ENCODE measurements at regions not wholly inside any gene's neighbourhood (a gene's known extent, or its start where the extent isn't known, plus 50 kb on each side); places are given as distances from the start of the nearest gene placed in this dataset.

DNA sequence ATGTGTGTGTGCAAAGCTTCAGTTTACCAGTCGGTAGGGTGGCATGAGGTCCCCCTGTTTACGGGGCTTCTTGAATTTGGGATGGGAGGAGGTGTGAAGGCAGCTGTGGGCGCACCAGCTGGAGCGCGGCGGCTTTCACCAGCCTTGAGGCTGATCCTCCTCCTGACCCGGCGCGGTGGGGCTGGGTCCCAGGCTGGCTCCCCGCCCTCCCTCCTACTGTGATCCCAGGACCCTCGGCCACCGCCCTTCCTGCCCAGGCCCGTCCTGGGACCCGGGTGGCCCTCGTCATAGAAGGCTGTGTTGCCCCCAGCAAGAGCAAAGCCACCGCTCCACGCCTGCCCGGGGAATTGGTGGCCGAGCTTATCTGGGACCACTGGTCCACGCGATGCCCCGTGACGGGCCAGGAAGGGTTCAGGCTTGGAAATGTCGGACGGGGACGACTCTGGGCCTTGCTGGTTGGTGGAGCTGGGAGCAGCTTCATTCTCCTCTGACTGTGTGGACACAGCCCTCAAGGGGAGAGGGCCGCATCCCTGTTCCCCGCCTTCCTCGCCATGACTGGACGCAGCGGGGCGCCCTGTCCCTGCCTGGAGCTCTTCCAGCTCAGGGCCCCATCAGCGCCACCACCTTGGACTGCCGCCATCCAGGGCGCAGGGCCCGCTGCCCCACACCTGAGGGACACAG is 271.1 kb upstream of the IRX1 start:
- in situ Hi-C loops (cut with HindIII; ENCODE audit: low sequenced_read_pairs), result loop anchor here (5.0 kb wide), 1 partner anchor 48 kb away; no protein-coding TSS in a partner anchor

GRCh38 chr5:3323966-3324365 is 271.7 kb upstream of the IRX1 start:
- in situ Hi-C loops (cut with HindIII; ENCODE audit: low sequenced_read_pairs), result loop anchor here (5.0 kb wide), 1 partner anchor 48 kb away; no protein-coding TSS in a partner anchor

- in situ Hi-C loops (cut with HindIII; ENCODE audit: low sequenced_read_pairs), result loop anchor here (5.0 kb wide), 1 partner anchor 49 kb away; no protein-coding TSS in a partner anchor
Measured at GRCh38 chr5:3323144-3323543, 272.5 kb upstream of the IRX1 start.

GRCh38 chr5:3322642-3323041 is 273.0 kb upstream of the IRX1 start:
- in situ Hi-C loops (cut with HindIII; ENCODE audit: low sequenced_read_pairs), result loop anchor here (5.0 kb wide), 1 partner anchor 50 kb away; no protein-coding TSS in a partner anchor

DNA sequence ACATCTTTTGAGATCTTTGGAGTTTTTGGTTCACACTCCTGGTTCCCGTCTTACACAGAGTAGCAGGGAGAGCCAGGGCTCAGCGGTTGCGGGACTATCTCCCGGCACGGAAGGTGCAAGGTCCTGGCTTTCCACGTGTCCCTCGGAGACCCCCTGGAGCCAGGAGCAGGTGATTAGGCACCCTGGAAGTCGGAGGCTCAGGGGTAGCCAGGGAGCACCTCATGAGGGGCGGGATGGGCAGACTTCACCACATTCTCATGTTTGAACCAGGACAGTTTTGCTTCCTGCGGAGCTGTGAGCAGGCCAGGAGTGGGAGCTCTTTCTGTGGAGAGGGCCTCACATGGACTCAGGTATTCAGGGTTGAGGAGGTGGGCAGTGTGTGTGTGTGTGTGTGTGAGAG is 273.7 kb upstream of the IRX1 start:
- in situ Hi-C loops (cut with HindIII; ENCODE audit: low sequenced_read_pairs), result loop anchor here (5.0 kb wide), 1 partner anchor 50 kb away; no protein-coding TSS in a partner anchor

DNA sequence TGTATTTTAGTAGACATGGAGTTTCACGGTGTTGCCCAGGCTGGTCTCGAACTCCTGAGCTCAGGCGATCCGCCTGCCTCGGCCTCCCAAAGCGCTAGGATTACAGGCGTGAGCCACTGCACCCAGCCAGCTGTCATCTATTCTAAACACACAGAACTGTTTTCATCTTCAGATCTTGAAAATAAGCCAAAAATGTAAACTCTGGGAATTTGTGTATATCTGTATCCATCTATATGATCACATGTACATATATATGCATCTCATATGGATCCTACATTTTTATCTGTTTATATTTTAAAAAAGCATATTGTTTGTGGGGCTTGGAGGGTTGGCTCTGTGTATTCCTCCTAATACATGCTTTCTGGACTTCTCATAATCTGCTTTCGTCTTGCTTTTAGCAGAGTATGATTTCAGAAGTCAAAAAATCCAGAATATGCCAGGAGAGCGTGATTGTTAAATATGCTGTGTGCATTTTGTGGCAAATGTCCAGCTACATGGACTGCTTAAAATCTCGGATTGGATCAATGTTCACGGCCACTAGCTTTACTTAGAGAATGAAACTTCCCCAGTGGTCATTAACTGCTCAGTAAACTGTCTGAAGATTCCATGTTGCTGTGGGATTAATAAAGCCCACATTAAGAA is 274.4 kb upstream of the IRX1 start:
- in situ Hi-C loops (cut with HindIII; ENCODE audit: low sequenced_read_pairs), result loop anchor here (5.0 kb wide), 1 partner anchor 51 kb away; no protein-coding TSS in a partner anchor

- in situ Hi-C loops (cut with HindIII; ENCODE audit: low sequenced_read_pairs), result loop anchor here (5.0 kb wide), 1 partner anchor 52 kb away; no protein-coding TSS in a partner anchor
Measured at GRCh38 chr5:3320317-3320875, 275.2 kb upstream of the IRX1 start.

DNA sequence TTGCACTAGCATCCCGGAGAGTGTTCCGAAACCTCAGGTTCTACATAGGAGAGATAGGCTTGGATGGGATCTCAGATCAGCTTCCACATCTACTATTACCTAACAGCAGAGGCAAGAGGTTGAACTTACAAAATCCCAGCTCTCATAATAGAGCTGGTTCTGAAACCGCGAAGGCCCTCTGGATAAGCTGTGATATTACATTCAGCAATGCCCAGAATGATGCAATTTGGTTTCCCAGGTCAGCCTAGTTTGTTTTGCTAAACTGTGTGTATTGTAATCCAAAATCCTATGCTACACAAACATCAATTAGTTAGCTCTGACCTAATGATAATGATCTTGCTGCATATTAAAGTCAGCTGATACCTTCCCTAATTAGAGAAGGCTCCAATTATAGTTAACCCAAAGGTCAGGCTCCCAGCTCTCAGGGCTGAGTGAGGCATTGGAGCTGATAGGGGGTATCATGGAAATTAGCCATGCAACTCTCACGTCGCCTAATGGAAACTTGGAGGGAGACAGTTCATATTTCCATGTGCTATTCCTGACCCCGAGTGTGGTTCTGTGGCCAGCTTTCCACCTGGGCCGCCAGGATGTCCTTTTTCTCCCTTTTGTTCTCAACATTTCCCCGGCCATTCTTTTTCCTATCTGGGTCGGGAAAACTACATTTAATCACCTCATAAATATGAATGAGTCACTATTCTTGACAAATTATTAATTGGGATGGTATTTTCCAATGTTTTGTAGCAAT is 278.4 kb upstream of the IRX1 start:
- in situ Hi-C loops (cut with HindIII; ENCODE audit: low sequenced_read_pairs), result no loop called here

GRCh38 chr5:3313569-3313968 is 282.1 kb upstream of the IRX1 start:
- in situ Hi-C loops (cut with HindIII; ENCODE audit: low sequenced_read_pairs), result no loop called here

DNA sequence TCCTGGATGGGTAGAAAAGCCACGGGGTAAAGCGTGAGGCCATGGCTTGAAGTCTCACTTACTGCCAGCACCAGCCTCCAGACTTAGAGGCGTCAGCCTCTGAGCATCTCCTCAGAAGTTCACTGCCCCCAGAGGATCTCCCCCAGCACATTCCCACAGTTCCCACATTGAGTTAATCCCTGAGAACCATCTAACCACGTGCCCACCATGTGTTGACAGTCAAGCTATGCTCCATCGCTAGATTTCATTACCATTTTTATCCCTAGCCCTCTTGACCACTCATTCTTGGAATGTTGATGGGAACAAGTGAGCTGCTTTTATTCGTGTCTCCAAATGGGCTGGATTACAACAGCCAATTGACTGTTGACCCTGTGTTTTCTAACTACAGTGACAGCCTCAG is 283.3 kb upstream of the IRX1 start:
- in situ Hi-C loops (cut with HindIII; ENCODE audit: low sequenced_read_pairs), result no loop called here

GRCh38 chr5:3311433-3311832 is 284.2 kb upstream of the IRX1 start:
- in situ Hi-C loops (cut with HindIII; ENCODE audit: low sequenced_read_pairs), result no loop called here

GRCh38 chr5:3310541-3311261 is 284.9 kb upstream of the IRX1 start:
- in situ Hi-C loops (cut with HindIII; ENCODE audit: low sequenced_read_pairs), result no loop called here

DNA sequence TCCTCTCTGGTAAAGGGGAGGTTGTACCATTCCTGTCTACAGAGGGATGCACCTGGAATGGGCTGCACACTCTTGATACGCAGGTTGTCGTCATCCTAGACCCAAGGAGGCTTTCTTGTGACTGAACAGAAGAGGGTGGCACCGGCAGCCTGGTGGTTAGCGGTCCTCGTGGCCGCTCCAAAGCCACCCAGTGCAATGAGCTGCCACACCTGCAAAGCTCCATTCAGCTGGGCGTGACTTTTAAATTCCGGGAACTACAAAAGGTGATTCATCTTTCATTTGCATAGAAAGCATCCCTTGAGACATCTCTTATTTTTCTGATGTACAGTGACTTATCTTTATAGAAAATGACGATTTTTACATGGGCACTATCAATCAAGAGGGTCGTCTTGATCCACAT is 286.1 kb upstream of the IRX1 start:
- in situ Hi-C loops (cut with HindIII; ENCODE audit: low sequenced_read_pairs), result no loop called here

DNA sequence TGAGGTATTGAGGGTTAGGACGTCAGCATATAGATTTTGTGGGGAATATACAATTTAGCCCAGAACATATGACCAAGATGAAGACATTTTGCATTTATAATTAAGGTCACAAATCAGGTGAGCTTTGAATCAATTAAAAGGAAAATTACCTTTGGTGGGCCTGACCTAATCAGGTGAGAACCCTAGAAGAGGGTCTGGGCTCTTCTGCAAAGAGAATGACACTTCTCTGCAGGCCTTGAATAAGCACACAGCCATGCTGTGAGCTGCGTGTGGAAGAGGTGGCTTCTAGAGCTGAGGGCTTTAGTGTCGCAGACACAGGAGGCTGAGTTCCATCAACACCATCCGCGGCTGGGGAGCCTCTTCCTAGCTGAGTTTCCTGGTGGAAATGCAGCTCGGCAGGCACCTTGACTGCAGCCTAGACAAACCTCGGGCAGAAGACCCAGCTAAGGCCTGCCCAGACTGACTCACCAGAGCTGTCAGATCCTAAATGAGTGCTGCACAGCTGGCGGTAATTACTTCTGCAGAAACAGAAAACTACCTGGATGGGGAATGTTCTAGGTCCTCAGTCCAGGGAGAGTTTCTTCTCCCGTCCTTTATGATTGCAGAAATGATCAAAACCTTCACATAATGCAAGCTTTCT is 287.5 kb upstream of the IRX1 start:
- in situ Hi-C loops (cut with HindIII; ENCODE audit: low sequenced_read_pairs), result no loop called here

GRCh38 chr5:3305432-3305831 is 290.2 kb upstream of the IRX1 start:
- in situ Hi-C loops (cut with HindIII; ENCODE audit: low sequenced_read_pairs), result no loop called here

DNA sequence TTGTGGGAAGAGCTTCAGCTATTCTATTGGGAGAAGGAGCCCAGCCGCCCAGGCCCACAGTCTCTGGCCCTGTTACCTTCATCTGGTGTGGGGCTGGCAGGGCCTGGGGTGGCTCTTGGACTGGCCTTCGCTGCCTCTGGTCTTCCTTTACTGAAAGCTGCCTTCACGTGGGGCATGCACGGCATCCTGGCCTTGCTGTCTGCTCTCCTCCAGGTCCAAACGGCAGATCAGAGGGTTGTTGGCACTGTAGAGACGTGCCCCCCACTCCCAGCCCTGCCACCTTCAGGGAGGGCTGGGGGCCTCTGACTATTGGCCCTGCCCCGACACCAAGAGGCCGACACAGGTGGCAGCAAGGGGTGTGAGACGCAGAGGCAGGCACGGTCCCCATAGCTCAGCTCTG is 291.3 kb upstream of the IRX1 start:
- in situ Hi-C loops (cut with HindIII; ENCODE audit: low sequenced_read_pairs), result no loop called here

DNA sequence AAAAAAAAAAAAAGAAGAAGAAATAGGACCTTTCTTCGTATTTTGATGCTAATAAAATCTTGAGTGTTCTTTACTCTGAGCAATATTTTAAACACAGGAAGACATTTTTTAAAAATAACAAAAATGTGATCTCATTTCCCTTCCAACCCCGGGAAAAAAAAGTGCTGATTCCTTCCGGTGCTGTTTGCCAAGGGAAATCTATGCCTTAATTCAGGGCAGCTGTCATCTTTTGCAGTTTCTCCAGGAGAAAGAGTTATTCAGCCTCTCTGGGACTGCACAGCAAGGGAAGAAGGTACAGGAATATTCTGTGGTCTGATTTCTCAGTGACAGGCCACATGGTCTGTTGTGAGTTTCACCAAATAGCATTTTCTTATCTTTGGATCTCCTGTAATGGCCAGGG is 291.9 kb upstream of the IRX1 start:
- in situ Hi-C loops (cut with HindIII; ENCODE audit: low sequenced_read_pairs), result no loop called here

DNA sequence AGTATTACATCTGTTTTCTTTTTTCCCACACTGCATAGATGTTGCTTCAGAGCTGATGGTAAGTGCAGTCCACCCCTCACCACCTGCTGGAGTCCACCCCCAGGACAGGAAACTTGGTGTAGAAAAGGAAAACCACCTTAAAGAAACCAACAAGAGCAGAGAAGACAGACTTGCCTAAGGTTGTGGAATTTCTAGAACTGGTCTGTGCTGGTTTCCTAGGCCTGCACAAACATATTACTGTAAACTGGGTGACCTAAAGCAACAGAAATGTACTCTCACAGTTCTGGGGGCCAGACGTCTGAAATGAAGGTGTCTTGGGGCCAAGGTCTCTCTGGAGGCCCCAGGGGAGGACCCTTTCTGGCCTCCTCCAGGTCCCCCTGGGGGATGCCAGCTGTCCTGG is 293.4 kb upstream of the IRX1 start:
- in situ Hi-C loops (cut with HindIII; ENCODE audit: low sequenced_read_pairs), result no loop called here

- in situ Hi-C loops (cut with HindIII; ENCODE audit: low sequenced_read_pairs), result no loop called here
Measured at GRCh38 chr5:3301306-3301705, 294.3 kb upstream of the IRX1 start.

GRCh38 chr5:3300726-3301125 is 294.9 kb upstream of the IRX1 start:
- in situ Hi-C loops (cut with HindIII; ENCODE audit: low sequenced_read_pairs), result no loop called here
